Tibial artery (tissue), 4 donors: ENCODE measurements at regions not wholly inside any gene's neighbourhood (a gene's known extent, or its start where the extent isn't known, plus 50 kb on each side); places are given as distances from the start of the nearest gene placed in this dataset.
"Not testable (repeated sequence)": the region's sequence is repeated elsewhere in the genome, so short reads cannot be mapped to it uniquely, and the experiment has no call there.

Experiments used
- DNase-seq, 2 donors: peaks; one replicate each; pipeline ENCODE4 v3.0.0-alpha.2; 2019
- H3K27ac ChIP-seq, 2 donors: fragments of 200-600 bp; sonication (generic) in 1 of 2; 1 replicate in 1 of 2; 2 replicates in 1 of 2; pipeline ENCODE4 v1.5.1; 2018 to 2019; ENCODE audit warnings: mild to moderate bottlenecking in 1 of 2
- H3K27me3 ChIP-seq, 2 donors: fragments of 200-600 bp; sonication (generic) in 1 of 2; one replicate each; pipeline versions ENCODE4 v1.5.1 to v1.6.0; 2016 to 2019
- H3K36me3 ChIP-seq, 3 donors: fragments of 200-600 bp; sonication (generic) in 2 of 3; one replicate each; pipeline ENCODE4 v1.5.1; 2016 to 2019; ENCODE audit warnings: mild to moderate bottlenecking in 2 of 3
- H3K4me1 ChIP-seq, 4 donors: fragments of 200-600 bp; sonication (generic) in 2 of 4; 1 replicate in 3 of 4; 2 replicates in 1 of 4; pipeline ENCODE4 v1.5.1; 2016 to 2019
- H3K4me3 ChIP-seq, 2 donors: fragments of 200-600 bp; sonication (generic) in 1 of 2; 1 replicate in 1 of 2; 2 replicates in 1 of 2; pipeline ENCODE4 v1.5.1; 2018 to 2019; ENCODE audit warnings: mild to moderate bottlenecking in 2 of 2
- H3K9me3 ChIP-seq, 3 donors: fragments of 200-600 bp; sonication (generic) in 1 of 3; one replicate each; pipeline ENCODE4 v1.5.1; 2016 to 2019
- intact Hi-C: fragments of 100-400 bp; cut with DNase I; formaldehyde crosslinking; loops from one replicate; pipeline ENCODE4 v1.15.0; 2023; ENCODE audit warnings: low total_unique reads
- TF ChIP-seq, protein P1 (sequence below), 2 experiments: fragments of 200-600 bp in 1 of 2; fragments of 450-650 bp in 1 of 2; IDR thresholded peaks; one replicate each; pipeline ENCODE4 v1.5.1; 2017 to 2019; ENCODE audit warnings: antibody characterized with exemption in 2 of 2, mild to moderate bottlenecking in 1 of 2, moderate library complexity in 1 of 2

- Histone ChIP-seq H3K27ac (no peak overlapping the region), H3K36me3 (no peaks in the 10 kb centered on the region), H3K27me3 (no peaks in the 10 kb centered on the region), H3K4me1 (no peaks in the 10 kb centered on the region), H3K4me3 (no peak overlapping the region), H3K9me3 (no peaks in the 10 kb centered on the region)
- intact Hi-C loops = no loop called here
- no peak for DNase-seq
- TF ChIP-seq, protein P1, sequence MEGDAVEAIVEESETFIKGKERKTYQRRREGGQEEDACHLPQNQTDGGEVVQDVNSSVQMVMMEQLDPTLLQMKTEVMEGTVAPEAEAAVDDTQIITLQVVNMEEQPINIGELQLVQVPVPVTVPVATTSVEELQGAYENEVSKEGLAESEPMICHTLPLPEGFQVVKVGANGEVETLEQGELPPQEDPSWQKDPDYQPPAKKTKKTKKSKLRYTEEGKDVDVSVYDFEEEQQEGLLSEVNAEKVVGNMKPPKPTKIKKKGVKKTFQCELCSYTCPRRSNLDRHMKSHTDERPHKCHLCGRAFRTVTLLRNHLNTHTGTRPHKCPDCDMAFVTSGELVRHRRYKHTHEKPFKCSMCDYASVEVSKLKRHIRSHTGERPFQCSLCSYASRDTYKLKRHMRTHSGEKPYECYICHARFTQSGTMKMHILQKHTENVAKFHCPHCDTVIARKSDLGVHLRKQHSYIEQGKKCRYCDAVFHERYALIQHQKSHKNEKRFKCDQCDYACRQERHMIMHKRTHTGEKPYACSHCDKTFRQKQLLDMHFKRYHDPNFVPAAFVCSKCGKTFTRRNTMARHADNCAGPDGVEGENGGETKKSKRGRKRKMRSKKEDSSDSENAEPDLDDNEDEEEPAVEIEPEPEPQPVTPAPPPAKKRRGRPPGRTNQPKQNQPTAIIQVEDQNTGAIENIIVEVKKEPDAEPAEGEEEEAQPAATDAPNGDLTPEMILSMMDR (IDR thresholded peaks at IDR 0.05) = no peak
These were observed 1057.7 kb upstream of the PCDH20 start for GRCh38 chr13:62473190-62473943.

- TF ChIP-seq, protein P1 (IDR thresholded peaks at IDR 0.05) = no peak
- no peak for DNase-seq
- intact Hi-C loops = no loop called here
- H3K36me3 ChIP-seq = no peaks in the 10 kb centered on the region
- H3K4me1 ChIP-seq = no peaks in the 10 kb centered on the region
- no peak overlapping the region for H3K27ac ChIP-seq
- no peak overlapping the region for H3K4me3 ChIP-seq
- H3K9me3 ChIP-seq = no peaks in the 10 kb centered on the region
- no peaks in the 10 kb centered on the region for H3K27me3 ChIP-seq
These were observed 1038.1 kb upstream of the PCDH20 start for GRCh38 chr13:62453761-62454160.

GRCh38 chr13:62450759-62451158 lies 1035.1 kb upstream of the PCDH20 start:
- Histone ChIP-seq H3K9me3 (peaks cover 0 to 4% (median 0%) of the 10 kb centered on the region in 3 donors), H3K36me3 (no peaks in the 10 kb centered on the region), H3K27me3 (no peaks in the 10 kb centered on the region), H3K27ac (no peak overlapping the region), H3K4me1 (no peaks in the 10 kb centered on the region), H3K4me3 (no peak overlapping the region)
- intact Hi-C loops = no loop called here
- TF ChIP-seq, protein P1 (IDR thresholded peaks at IDR 0.05) = no peak
- DNase-seq = no peak

- H3K9me3 ChIP-seq, H3K27me3 ChIP-seq, H3K27ac ChIP-seq, intact Hi-C loops, H3K4me1 ChIP-seq, H3K4me3 ChIP-seq, DNase-seq, H3K36me3 ChIP-seq: not testable (repeated sequence)
These were observed 1032.2 kb upstream of the PCDH20 start for GRCh38 chr13:62447771-62448382.

- intact Hi-C loops = no loop called here
- Histone ChIP-seq H3K27ac (no peak overlapping the region), H3K9me3 (peaks cover 0 to 4% (median 0%) of the 10 kb centered on the region in 3 donors), H3K4me3 (no peak overlapping the region), H3K27me3 (no peaks in the 10 kb centered on the region), H3K36me3 (no peaks in the 10 kb centered on the region), H3K4me1 (no peaks in the 10 kb centered on the region)
- no peak for DNase-seq
- TF ChIP-seq, protein P1 (IDR thresholded peaks at IDR 0.05) = no peak
These were observed 1029.2 kb upstream of the PCDH20 start for GRCh38 chr13:62444805-62445204.

- TF ChIP-seq, protein P1 (IDR thresholded peaks at IDR 0.05) = no peak
These were observed 1018.4 kb upstream of the PCDH20 start for GRCh38 chr13:62434081-62434480.

More at GRCh38 chr13:62434081-62434480, 1018.4 kb upstream of the PCDH20 start:
- Histone ChIP-seq H3K9me3 (no peaks in the 10 kb centered on the region), H3K4me3 (no peak overlapping the region), H3K27me3 (no peaks in the 10 kb centered on the region), H3K27ac (no peak overlapping the region), H3K4me1 (no peaks in the 10 kb centered on the region), H3K36me3 (no peaks in the 10 kb centered on the region)
- intact Hi-C loops = no loop called here
- DNase-seq = no peak
